ENCODE measurements at regions not wholly inside any gene's neighbourhood (a gene's known extent, or its start where the extent isn't known, plus 50 kb on each side); places are given as distances from the start of the nearest gene placed in this dataset.

- no peaks in the 10 kb centered on the region for H3K9me3 ChIP-seq (ENCODE audit: insufficient read depth, low read length, severe bottlenecking)
- peaks cover 10% of the 10 kb centered on the region for H3K27me3 ChIP-seq (ENCODE audit: insufficient read depth, low read length, poor library complexity)
- no peak overlapping the region for H2AFZ ChIP-seq (ENCODE audit: low read depth, low read length)
- no peak for DNase-seq
- no peak overlapping the region for H3K27ac ChIP-seq (ENCODE audit: low read length)
- TF ChIP-seq EZH2 (IDR thresholded peaks at IDR 0.05; ENCODE audit: borderline replicate concordance, low read depth, low read length, severe bottlenecking) = no peak
- TF ChIP-seq, protein P1, sequence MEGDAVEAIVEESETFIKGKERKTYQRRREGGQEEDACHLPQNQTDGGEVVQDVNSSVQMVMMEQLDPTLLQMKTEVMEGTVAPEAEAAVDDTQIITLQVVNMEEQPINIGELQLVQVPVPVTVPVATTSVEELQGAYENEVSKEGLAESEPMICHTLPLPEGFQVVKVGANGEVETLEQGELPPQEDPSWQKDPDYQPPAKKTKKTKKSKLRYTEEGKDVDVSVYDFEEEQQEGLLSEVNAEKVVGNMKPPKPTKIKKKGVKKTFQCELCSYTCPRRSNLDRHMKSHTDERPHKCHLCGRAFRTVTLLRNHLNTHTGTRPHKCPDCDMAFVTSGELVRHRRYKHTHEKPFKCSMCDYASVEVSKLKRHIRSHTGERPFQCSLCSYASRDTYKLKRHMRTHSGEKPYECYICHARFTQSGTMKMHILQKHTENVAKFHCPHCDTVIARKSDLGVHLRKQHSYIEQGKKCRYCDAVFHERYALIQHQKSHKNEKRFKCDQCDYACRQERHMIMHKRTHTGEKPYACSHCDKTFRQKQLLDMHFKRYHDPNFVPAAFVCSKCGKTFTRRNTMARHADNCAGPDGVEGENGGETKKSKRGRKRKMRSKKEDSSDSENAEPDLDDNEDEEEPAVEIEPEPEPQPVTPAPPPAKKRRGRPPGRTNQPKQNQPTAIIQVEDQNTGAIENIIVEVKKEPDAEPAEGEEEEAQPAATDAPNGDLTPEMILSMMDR (IDR thresholded peaks at IDR 0.05; ENCODE audit: borderline replicate concordance, extremely low read depth, low read length, poor library complexity, severe bottlenecking) = no peak
- H4K20me1 ChIP-seq (ENCODE audit: insufficient read depth, low read length) = no peaks in the 10 kb centered on the region
- H3K4me3 ChIP-seq (ENCODE audit: low read depth in 1 of 2, low read length in 2 of 2) = no peak overlapping the region
- no peaks in the 10 kb centered on the region for H3K36me3 ChIP-seq (ENCODE audit: insufficient read depth, low read length)
- no peak overlapping the region for H3K9ac ChIP-seq (ENCODE audit: low read depth, low read length)
- no peaks in the 10 kb centered on the region for H3K4me1 ChIP-seq (ENCODE audit: insufficient read depth, low read length)
- no peak for ATAC-seq (ENCODE audit: insufficient read depth, low read depth)
- H3K79me2 ChIP-seq (ENCODE audit: insufficient read depth, low read length) = no peaks in the 10 kb centered on the region
- H3K4me2 ChIP-seq (ENCODE audit: insufficient read depth, low read length) = no peak overlapping the region
Measured at GRCh38 chr16:9275377-9275776, 183.9 kb downstream of the HAPSTR1 start.

DNA sequence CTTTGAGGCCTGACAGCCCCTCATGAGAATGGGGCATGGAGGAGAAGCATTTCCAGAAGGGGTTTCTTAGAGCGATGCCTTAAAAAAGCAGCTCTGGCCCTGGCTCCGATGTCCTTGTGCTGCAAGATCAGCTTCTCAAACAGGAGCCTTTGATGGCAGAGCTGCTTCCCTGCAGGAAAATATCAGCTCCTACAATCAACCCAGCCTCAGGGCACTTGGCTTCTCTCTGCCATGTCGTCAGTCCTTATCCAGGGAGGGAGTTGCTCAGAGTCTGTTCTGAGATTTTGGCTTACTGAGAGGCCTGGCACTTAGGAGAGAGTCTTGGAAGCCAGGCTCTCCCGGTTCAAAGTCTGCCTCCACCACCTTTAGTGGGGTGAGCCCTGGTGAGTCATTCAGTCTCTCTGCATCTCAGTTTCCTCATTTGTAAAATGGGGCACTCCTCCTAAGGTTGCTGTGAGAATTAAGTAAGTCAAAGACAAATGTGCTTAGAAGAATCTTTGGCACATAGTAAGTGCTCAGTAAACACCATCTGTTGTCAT, 184.4 kb downstream of the HAPSTR1 start:
- H3K9ac ChIP-seq (ENCODE audit: low read depth, low read length) = no peak overlapping the region
- no peaks in the 10 kb centered on the region for H3K9me3 ChIP-seq (ENCODE audit: insufficient read depth, low read length, severe bottlenecking)
- no peak overlapping the region for H3K4me2 ChIP-seq (ENCODE audit: insufficient read depth, low read length)
- H3K79me2 ChIP-seq (ENCODE audit: insufficient read depth, low read length) = no peaks in the 10 kb centered on the region
- H3K27ac ChIP-seq (ENCODE audit: low read length) = no peak overlapping the region
- no peak overlapping the region for H3K4me3 ChIP-seq (ENCODE audit: low read depth in 1 of 2, low read length in 2 of 2)
- no peak for ATAC-seq (ENCODE audit: insufficient read depth, low read depth)
- peaks cover 10% of the 10 kb centered on the region for H3K27me3 ChIP-seq (ENCODE audit: insufficient read depth, low read length, poor library complexity)
- H4K20me1 ChIP-seq (ENCODE audit: insufficient read depth, low read length) = no peaks in the 10 kb centered on the region
- TF ChIP-seq, protein P1 (IDR thresholded peaks at IDR 0.05; ENCODE audit: borderline replicate concordance, extremely low read depth, low read length, poor library complexity, severe bottlenecking) = no peak
- no peak for TF ChIP-seq EZH2 (IDR thresholded peaks at IDR 0.05; ENCODE audit: borderline replicate concordance, low read depth, low read length, severe bottlenecking)
- H3K36me3 ChIP-seq (ENCODE audit: insufficient read depth, low read length) = no peaks in the 10 kb centered on the region
- no peak for DNase-seq
- H2AFZ ChIP-seq (ENCODE audit: low read depth, low read length) = no peak overlapping the region
- no peaks in the 10 kb centered on the region for H3K4me1 ChIP-seq (ENCODE audit: insufficient read depth, low read length)

DNA sequence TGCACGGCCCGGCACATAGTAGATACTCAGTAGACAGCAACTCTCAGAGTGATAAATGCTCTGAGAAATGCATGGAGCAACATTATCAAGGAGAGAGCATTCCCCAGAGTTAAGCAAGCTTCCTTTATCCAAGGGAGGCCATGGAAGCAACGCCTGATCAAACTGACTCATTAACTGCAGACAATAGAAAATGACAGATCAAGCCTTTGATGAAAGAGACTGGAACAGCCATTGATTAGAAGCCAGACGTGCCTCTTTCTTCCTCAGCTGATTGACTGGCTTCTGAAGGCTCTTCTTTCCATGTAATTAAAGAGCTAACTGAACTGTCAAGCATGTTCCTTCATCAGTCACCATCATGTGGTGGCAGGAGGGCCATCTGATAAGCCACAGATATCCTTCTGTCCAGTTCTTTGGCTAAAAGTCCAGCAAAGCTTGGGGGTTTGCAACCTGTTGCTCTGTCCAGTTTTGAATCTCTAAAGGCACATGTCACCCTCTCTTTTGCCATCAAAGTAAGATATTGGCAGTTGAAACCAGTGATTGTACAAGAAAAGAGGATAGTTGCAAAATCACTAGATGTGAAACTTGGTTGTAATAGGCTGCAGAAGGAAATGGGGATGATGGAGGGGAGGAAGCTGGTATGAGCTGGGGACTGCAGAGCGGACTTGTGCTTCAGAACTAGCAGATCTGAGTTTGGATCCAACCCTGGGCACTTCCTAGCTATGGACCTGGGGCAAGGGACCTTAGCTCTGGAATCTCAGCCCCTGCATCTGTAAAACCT, 188.0 kb downstream of the HAPSTR1 start:
- Histone ChIP-seq H3K9me3 (ENCODE audit: insufficient read depth, low read length, severe bottlenecking) (no peaks in the 10 kb centered on the region), H2AFZ (ENCODE audit: low read depth, low read length) (no peak overlapping the region), H3K36me3 (ENCODE audit: insufficient read depth, low read length) (no peaks in the 10 kb centered on the region), H3K9ac (ENCODE audit: low read depth, low read length) (no peak overlapping the region), H4K20me1 (ENCODE audit: insufficient read depth, low read length) (no peaks in the 10 kb centered on the region), H3K27ac (ENCODE audit: low read length) (no peak overlapping the region), H3K4me3 (ENCODE audit: low read depth in 1 of 2, low read length in 2 of 2) (no peak overlapping the region), H3K4me2 (ENCODE audit: insufficient read depth, low read length) (no peak overlapping the region), H3K79me2 (ENCODE audit: insufficient read depth, low read length) (no peaks in the 10 kb centered on the region), H3K27me3 (ENCODE audit: insufficient read depth, low read length, poor library complexity) (peaks cover 10% of the 10 kb centered on the region), H3K4me1 (ENCODE audit: insufficient read depth, low read length) (no peaks in the 10 kb centered on the region)
- TF ChIP-seq EZH2 (IDR thresholded peaks at IDR 0.05; ENCODE audit: borderline replicate concordance, low read depth, low read length, severe bottlenecking) = no peak
- TF ChIP-seq, protein P1 (IDR thresholded peaks at IDR 0.05; ENCODE audit: borderline replicate concordance, extremely low read depth, low read length, poor library complexity, severe bottlenecking) = no peak
- ATAC-seq (ENCODE audit: insufficient read depth, low read depth) (no peak), DNase-seq (no peak)

Data from DND-41 (cell line).